ENCODE measurements at regions not wholly inside any gene's neighbourhood (a gene's known extent, or its start where the extent isn't known, plus 50 kb on each side); places are given as distances from the start of the nearest gene placed in this dataset.

GRCh38 chr21:35303085-35303484, 254.0 kb upstream of the RUNX1 start:
- no peak for TF ChIP-seq GATA2 (IDR thresholded peaks at IDR 0.05; ENCODE audit: low read depth, low read length)
- TF ChIP-seq GATA3 (IDR thresholded peaks at IDR 0.05; ENCODE audit: low read depth, low read length): no peak

Measured in SH-SY5Y (cell line).